ENCODE measurements at regions not wholly inside any gene's neighbourhood (a gene's known extent, or its start where the extent isn't known, plus 50 kb on each side); places are given as distances from the start of the nearest gene placed in this dataset.
"Not testable (repeated sequence)": the region's sequence is repeated elsewhere in the genome, so short reads cannot be mapped to it uniquely, and the experiment has no call there.

DNA sequence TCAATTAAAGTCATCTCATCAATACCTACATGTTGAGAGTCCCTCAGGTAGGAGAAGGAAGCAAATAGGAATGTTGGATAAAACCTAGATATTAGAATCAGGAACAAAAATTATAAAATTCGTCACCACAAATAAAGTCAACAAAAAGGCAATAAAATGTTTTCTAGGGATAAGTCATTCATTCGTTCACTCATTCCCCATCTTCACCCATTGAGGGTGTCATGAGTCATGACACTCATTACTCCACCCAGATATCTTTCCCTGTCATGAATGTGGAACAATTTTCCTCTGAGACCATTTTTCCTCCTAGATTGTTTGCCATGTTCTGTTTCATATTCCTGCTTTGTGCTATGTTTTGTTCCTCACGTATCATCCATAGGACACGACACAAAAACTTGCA, 50.9 kb upstream of the OLIG3 start:
- DNase-seq (ENCODE audit: low read depth) = no peak
- no peak overlapping the region for H3K4me3 ChIP-seq (ENCODE audit: control insufficient read depth, low read depth, low read length)
- no peak for TF ChIP-seq CTCF (conservative IDR thresholded peaks at IDR 0.05; ENCODE audit: control insufficient read depth, insufficient read depth, low read depth, low read length)

DNA sequence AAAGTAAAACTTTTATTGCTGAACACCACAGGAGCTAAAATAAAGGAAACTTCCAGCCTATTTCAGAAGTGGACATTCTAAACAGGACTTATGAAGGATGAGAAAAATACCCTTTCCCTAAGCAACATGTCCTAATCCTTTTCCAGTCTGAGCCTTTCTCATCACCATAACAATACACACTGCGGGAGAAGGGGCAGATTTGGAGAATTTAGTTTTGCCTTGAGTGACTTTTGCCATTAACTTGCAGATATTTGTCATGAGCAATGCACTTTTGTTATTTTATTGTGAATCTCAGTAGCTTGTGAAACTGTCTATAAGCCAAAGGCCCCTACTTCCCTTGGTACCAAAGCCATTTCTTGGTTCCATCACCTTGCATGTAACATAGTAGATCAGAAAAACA, 53.0 kb upstream of the OLIG3 start:
- no peak overlapping the region for H3K4me3 ChIP-seq (ENCODE audit: control insufficient read depth, low read depth, low read length)
- DNase-seq (ENCODE audit: low read depth) = no peak
- TF ChIP-seq CTCF (conservative IDR thresholded peaks at IDR 0.05; ENCODE audit: control insufficient read depth, insufficient read depth, low read depth, low read length) = no peak

- DNase-seq (ENCODE audit: low read depth) = no peak
- TF ChIP-seq CTCF (conservative IDR thresholded peaks at IDR 0.05; ENCODE audit: control insufficient read depth, insufficient read depth, low read depth, low read length) = no peak
- H3K4me3 ChIP-seq (ENCODE audit: control insufficient read depth, low read depth, low read length) = no peak overlapping the region
Observed at GRCh38 chr6:137547601-137548000, 53.4 kb upstream of the OLIG3 start.

DNA sequence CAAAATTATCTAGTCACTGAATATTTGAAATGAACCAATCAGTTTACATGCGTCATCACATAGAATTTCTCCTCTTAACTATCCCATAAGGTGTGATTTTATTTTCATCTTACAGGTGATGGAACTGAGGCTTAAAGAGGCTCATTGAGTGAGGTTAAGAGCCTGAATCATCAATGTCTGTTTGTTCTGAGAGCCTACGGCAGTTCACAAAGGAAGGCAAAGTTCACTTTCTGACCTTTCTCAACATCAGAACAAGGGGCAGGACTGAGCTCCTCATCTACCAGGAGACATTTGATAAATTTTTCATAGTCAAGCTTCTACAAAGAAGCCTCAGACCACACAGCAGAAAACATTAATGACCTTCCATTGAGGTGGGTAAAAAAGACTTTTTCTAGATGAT, 54.9 kb upstream of the OLIG3 start:
- no peak overlapping the region for H3K4me3 ChIP-seq (ENCODE audit: control insufficient read depth, low read depth, low read length)
- no peak for DNase-seq (ENCODE audit: low read depth)

DNA sequence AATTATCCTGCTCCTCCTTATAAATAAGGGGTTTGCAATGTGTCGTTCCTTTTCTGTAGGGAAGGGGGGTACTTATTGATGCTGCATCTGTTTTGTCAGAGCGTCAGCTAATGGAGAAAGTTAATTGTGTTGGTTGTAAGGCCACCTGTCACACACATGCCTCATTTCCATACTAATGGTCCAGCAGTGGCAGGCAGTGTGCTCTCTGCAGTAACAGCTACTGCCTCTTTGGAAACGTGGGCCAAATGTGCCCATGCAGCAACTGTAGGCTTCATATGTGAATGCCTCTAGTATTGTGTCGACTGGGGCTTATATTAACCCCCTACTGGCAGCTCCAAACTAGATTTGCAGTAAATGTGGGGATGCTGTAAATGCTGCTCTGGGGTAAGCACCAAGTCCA, 56.3 kb upstream of the OLIG3 start:
- H3K4me3 ChIP-seq (ENCODE audit: control insufficient read depth, low read depth, low read length) = no peak overlapping the region
- TF ChIP-seq CTCF (conservative IDR thresholded peaks at IDR 0.05; ENCODE audit: control insufficient read depth, insufficient read depth, low read depth, low read length) = no peak
- DNase-seq (ENCODE audit: low read depth) = no peak

More for the DNA sequence above, 54.9 kb upstream of the OLIG3 start:
- no peak for TF ChIP-seq CTCF (conservative IDR thresholded peaks at IDR 0.05; ENCODE audit: control insufficient read depth, insufficient read depth, low read depth, low read length)

DNA sequence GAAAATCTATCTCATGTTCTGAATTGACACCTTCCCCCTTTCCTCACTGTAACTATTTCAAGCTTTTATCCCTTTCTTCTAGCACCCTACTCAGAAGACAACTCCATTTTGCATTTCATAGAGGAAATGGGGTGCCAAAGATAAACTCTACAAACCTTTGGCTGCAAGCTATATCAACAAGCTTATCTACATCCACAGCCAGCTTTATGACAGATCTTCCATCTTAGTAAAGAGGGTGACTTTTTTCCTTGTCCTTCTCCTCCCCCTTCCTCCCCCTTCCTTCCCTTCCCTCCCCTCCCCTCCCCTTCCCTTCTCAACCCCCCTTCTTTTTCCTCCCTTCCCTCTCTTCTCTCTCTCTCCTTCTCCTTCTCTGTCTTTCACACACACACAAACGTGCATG, 58.0 kb upstream of the OLIG3 start:
- TF ChIP-seq CTCF (conservative IDR thresholded peaks at IDR 0.05; ENCODE audit: control insufficient read depth, insufficient read depth, low read depth, low read length) = no peak
- no peak overlapping the region for H3K4me3 ChIP-seq (ENCODE audit: control insufficient read depth, low read depth, low read length)
- no peak for DNase-seq (ENCODE audit: low read depth)

- no peak for TF ChIP-seq CTCF (conservative IDR thresholded peaks at IDR 0.05; ENCODE audit: control insufficient read depth, insufficient read depth, low read depth, low read length)
- DNase-seq (ENCODE audit: low read depth) = no peak
- no peak overlapping the region for H3K4me3 ChIP-seq (ENCODE audit: control insufficient read depth, low read depth, low read length)
Observed at GRCh38 chr6:137552809-137553208, 58.6 kb upstream of the OLIG3 start.

DNA sequence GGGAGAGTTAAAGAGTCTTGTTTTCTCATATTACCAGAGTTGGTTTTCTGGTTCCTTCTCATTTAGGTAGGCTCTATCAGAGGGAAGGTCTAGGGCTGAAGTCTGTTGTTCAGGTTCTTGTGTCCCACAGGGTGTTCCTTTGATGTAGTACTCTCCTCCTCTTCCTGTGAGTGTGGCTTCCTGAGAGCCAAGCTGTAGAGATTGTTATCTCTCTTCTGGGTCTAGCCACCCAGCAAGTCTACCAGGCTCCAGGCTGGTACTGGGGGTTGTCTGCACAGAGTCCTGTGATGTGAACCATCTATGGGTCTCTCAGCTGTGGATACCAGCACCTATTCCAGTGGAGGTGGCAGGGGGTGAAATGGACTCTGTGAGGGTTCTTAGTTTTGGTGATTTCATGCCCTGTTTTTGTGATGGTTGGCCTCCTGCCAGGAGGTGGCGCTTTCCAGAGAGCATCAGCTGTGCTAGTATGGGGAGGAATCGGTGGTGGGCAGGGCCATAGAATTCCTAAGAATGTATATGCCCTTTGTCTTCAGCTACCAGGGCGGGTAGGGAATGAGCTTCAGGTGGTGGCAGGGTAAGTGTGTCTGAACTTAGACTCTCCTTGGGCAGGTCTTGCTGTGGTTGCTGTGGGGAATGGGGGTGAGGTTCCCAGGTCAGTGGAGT, 65.5 kb upstream of the OLIG3 start:
- not testable (repeated sequence) for H3K4me3 ChIP-seq (ENCODE audit: control insufficient read depth, low read depth, low read length); DNase-seq (ENCODE audit: low read depth)

Measured in fibroblast of mammary gland (primary cell).